SK-N-SH (cell line): ENCODE measurements at regions not wholly inside any gene's neighbourhood (a gene's known extent, or its start where the extent isn't known, plus 50 kb on each side); places are given as distances from the start of the nearest gene placed in this dataset.

Experiments used
- CTCF ChIA-PET: fragments of 300-600, 350-600 bp; formaldehyde crosslinking; extraction: SDS; loops from one replicate; lab custom pipeline; 2021; lab: Yijun Ruan, JAX
- POLR2A ChIA-PET: fragments of 350-600 bp; sonication (Branson Sonifier 250); formaldehyde crosslinking; extraction: SDS; loops from one replicate; lab custom pipeline; 2020; ENCODE audit warnings: antibody characterized with exemption, inconsistent platforms; lab: Yijun Ruan, JAX
- DNase-seq: peaks from one replicate; pipeline ENCODE4 v3.0.0; 2012
- H2AFZ ChIP-seq: fragments of 200-600 bp; sonication (generic); 2 replicates; pipeline ENCODE4 v1.8.1; 2016; ENCODE audit warnings: antibody characterized with exemption, mild to moderate bottlenecking, low read depth
- H3F3A ChIP-seq: fragments of 200-600 bp; sonication (generic); replicated peaks from 2 replicates; pipeline ENCODE3; 2016; ENCODE audit warnings: antibody characterized with exemption, mild to moderate bottlenecking; ENCODE audit not compliant: insufficient read depth
- H3K27ac ChIP-seq, 2 experiments: fragments of 200-500 bp in 1 of 2; fragments of 200-600 bp in 1 of 2; sonication (Bioruptor generic) in 1 of 2; sonication (generic), shearing (Covaris generic) in 1 of 2; 2 replicates each; pipeline versions ENCODE4 v1.5.1 to v1.6.1; 2014 to 2016; ENCODE audit warnings: low read depth in 2 of 2, inconsistent platforms in 1 of 2, low read length in 1 of 2, mild to moderate bottlenecking in 1 of 2, mixed read lengths in 1 of 2
- H3K27me3 ChIP-seq: fragments of 200-600 bp; sonication (generic), shearing (Covaris generic); 2 replicates; pipeline ENCODE4 v1.6.1; 2016; ENCODE audit warnings: mixed run types; ENCODE audit not compliant: insufficient read depth
- H3K36me3 ChIP-seq, 2 experiments: fragments of 200-500 bp in 1 of 2; fragments of 200-600 bp in 1 of 2; sonication (Bioruptor generic) in 1 of 2; sonication (generic) in 1 of 2; replicated peaks in 1 of 2; 2 replicates each; pipeline versions ENCODE3 to v1.5.1; 2014 to 2016; ENCODE audit warnings: low read length in 1 of 2, mild to moderate bottlenecking in 1 of 2; ENCODE audit not compliant: insufficient read depth in 2 of 2, control insufficient read depth in 1 of 2
- H3K4me1 ChIP-seq, 2 experiments: fragments of 200-500 bp in 1 of 2; fragments of 200-600 bp in 1 of 2; sonication (Bioruptor generic) in 1 of 2; sonication (generic), shearing (Covaris generic) in 1 of 2; 2 replicates each; pipeline versions ENCODE4 v1.5.1 to v1.6.1; 2014 to 2016; ENCODE audit warnings: low read depth in 1 of 2, low read length in 1 of 2, mixed run types in 1 of 2; ENCODE audit not compliant: insufficient read depth in 2 of 2, control insufficient read depth in 1 of 2
- H3K4me2 ChIP-seq: fragments of 200-600 bp; sonication (generic), shearing (Covaris generic); 2 replicates; pipeline ENCODE4 v1.6.1; 2017; ENCODE audit warnings: mixed run types
- H3K4me3 ChIP-seq, 2 experiments: fragments of 200-500 bp in 1 of 2; fragments of 200-600 bp in 1 of 2; sonication (Bioruptor generic) in 1 of 2; sonication (generic), shearing (Covaris generic) in 1 of 2; 2 replicates each; pipeline versions ENCODE4 v1.5.1 to v1.8.1; 2014 to 2016; ENCODE audit warnings: low read depth in 2 of 2, inconsistent platforms in 1 of 2, low read length in 1 of 2, mild to moderate bottlenecking in 1 of 2, mixed read lengths in 1 of 2, moderate library complexity in 1 of 2
- H3K79me2 ChIP-seq: fragments of 200-600 bp; sonication (generic); 2 replicates; pipeline ENCODE4 v1.8.1; 2017; ENCODE audit warnings: mild to moderate bottlenecking; ENCODE audit not compliant: insufficient read depth
- H3K9ac ChIP-seq: fragments of 200-600 bp; sonication (generic); 2 replicates; pipeline ENCODE4 v1.6.1; 2017; ENCODE audit warnings: mixed run types
- H3K9me2 ChIP-seq: fragments of 200-600 bp; sonication (generic); 2 replicates; pipeline ENCODE4 v1.6.1; 2017; ENCODE audit warnings: mixed run types
- H3K9me3 ChIP-seq: fragments of 200-600 bp; sonication (generic); 2 replicates; pipeline ENCODE4 v1.6.1; 2017; ENCODE audit warnings: mixed run types, mild to moderate bottlenecking, moderate library complexity
- H4K20me1 ChIP-seq: fragments of 200-600 bp; sonication (generic); 2 replicates; pipeline ENCODE4 v1.6.1; 2017; ENCODE audit warnings: mild to moderate bottlenecking, mixed run types; ENCODE audit not compliant: insufficient read depth
- ELF1 ChIP-seq: IDR thresholded peaks from 2 replicates; pipeline ENCODE4 v1.4.0; 2012
- FOXJ3 ChIP-seq: sonication (generic); formaldehyde crosslinking; IDR thresholded peaks from 2 replicates; pipeline ENCODE4 v1.5.1; 2020; ENCODE audit warnings: mild to moderate bottlenecking, missing genetic modification reagents
- GATA2 ChIP-seq: sonication (generic); formaldehyde crosslinking; IDR thresholded peaks from 2 replicates; pipeline ENCODE4 v1.5.0; 2020; ENCODE audit warnings: mild to moderate bottlenecking, missing genetic modification reagents
- IRF3 ChIP-seq: fragments of 150-350 bp; IDR thresholded peaks from 2 replicates; pipeline ENCODE4 v1.6.1; 2016; ENCODE audit warnings: mild to moderate bottlenecking, low read depth, low read length
- JUND ChIP-seq: IDR thresholded peaks from 2 replicates; pipeline ENCODE4 v1.4.0; 2012
- NFIC ChIP-seq: IDR thresholded peaks from 2 replicates; pipeline ENCODE4 v1.4.0; 2012; ENCODE audit warnings: borderline replicate concordance
- PBX3 ChIP-seq: IDR thresholded peaks from 2 replicates; pipeline ENCODE4; 2012
- RAD21 ChIP-seq: IDR thresholded peaks from 2 replicates; pipeline ENCODE4 v1.6.1; 2012; ENCODE audit warnings: mild to moderate bottlenecking, low read length
- SIN3A ChIP-seq: IDR thresholded peaks from 2 replicates; pipeline ENCODE4 v1.6.1; 2012; ENCODE audit warnings: low read depth, mild to moderate bottlenecking, low read length, moderate library complexity, borderline replicate concordance
- SMC3 ChIP-seq: IDR thresholded peaks from 2 replicates; pipeline ENCODE4 v1.6.1; 2012; ENCODE audit warnings: low read depth, low read length, improper control_type of control experiment
- TCF12 ChIP-seq: IDR thresholded peaks from 2 replicates; pipeline ENCODE4 v1.4.0; 2012
- WGBS: methylation state at CpG from one replicate; pipeline ENCODE4 v1.1.6; 2017; ENCODE audit warnings: low lambda C conversion rate; 5-methylcytosine and 5-hydroxymethylcytosine counted together

GRCh38 chr17:79520167-79521165 lies 90.4 kb downstream of the RBFOX3 start:
- Histone ChIP-seq H3K79me2 (no peaks in the 10 kb centered on the region), H2AFZ (no peak overlapping the region)
- TF ChIP-seq RAD21 (no peak), GATA2 (CRISPR knock-in tag) (0 out of 2 replicates have a peak, but pooled peaks have one; percentile 24)
- TF ChIP-seq, all 33 proteins: peak for 1
- no peaks in the 10 kb centered on the region for H3K9me3 ChIP-seq
- CTCF ChIA-PET, result interaction anchor here (1.4 to 1.8 kb wide), 3 partner anchors 11 to 188 kb away, joined by 4 to 6 read pairs (median 6); no protein-coding TSS in a partner anchor
- POLR2A ChIA-PET, result no interaction called here
- peaks cover 0 to 46% of the 10 kb centered on the region in 2 experiments; a peak in 1 of 4 replicates for H3K4me1 ChIP-seq
- H3K36me3 ChIP-seq, result no peaks in the 10 kb centered on the region
- no peaks in the 10 kb centered on the region for H3F3A ChIP-seq
- H3K9ac ChIP-seq, result no peak overlapping the region
- no peak overlapping the region for H3K27ac ChIP-seq
- H3K9me2 ChIP-seq, result no peaks in the 10 kb centered on the region
- WGBS, result 43% methylated on average over 26 of the region's 39 CpGs
- H3K27me3 ChIP-seq, result peaks cover 18% of the 10 kb centered on the region; the same call in 1 of the 2 replicates
- H3K4me2 ChIP-seq, result no peak overlapping the region
- no peak overlapping the region for H3K4me3 ChIP-seq
- DNase-seq, result peak; percentile 61
- no peaks in the 10 kb centered on the region for H4K20me1 ChIP-seq

- ChIA-PET CTCF (interaction anchor here (1.1 to 2.9 kb wide), 7 partner anchors 10 to 189 kb away, joined by 4 to 9 read pairs (median 6); no protein-coding TSS in a partner anchor), POLR2A (no interaction called here)
- Histone ChIP-seq H3K79me2 (no peaks in the 10 kb centered on the region), H3K36me3 (no peaks in the 10 kb centered on the region), H3K27me3 (peaks cover 14% of the 10 kb centered on the region; the same call in 1 of the 2 replicates), H4K20me1 (no peaks in the 10 kb centered on the region), H3K9ac (no peak overlapping the region), H3K9me2 (no peaks in the 10 kb centered on the region), H3F3A (no peaks in the 10 kb centered on the region), H3K4me2 (no peak overlapping the region), H3K4me1 (peaks cover 0 to 49% of the 10 kb centered on the region in 2 experiments; a peak in 1 of 4 replicates), H3K27ac (no peak overlapping the region), H2AFZ (no peak overlapping the region), H3K4me3 (no peak overlapping the region), H3K9me3 (no peaks in the 10 kb centered on the region)
- no peak for TF ChIP-seq ELF1
- TF ChIP-seq SMC3, result no peak
- no peak for TF ChIP-seq SIN3A
- TF ChIP-seq JUND, result no peak
- no peak for TF ChIP-seq IRF3
- TF ChIP-seq TCF12, result no peak
- TF ChIP-seq NFIC, result no peak
- no peak for TF ChIP-seq FOXJ3 (CRISPR knock-in tag)
- no peak for TF ChIP-seq PBX3
- no peak for DNase-seq
- 55% methylated on average over 9 of the region's 11 CpGs for WGBS
These were observed 91.2 kb downstream of the RBFOX3 start for GRCh38 chr17:79519601-79520000.
